NT2/D1 (cell line): ENCODE measurements at regions not wholly inside any gene's neighbourhood (a gene's known extent, or its start where the extent isn't known, plus 50 kb on each side); places are given as distances from the start of the nearest gene placed in this dataset.

Experiments used
- YY1 ChIP-seq: IDR thresholded peaks from 2 replicates; pipeline ENCODE4 v1.6.1; 2011; ENCODE audit not compliant: insufficient read length, insufficient read depth
- ZNF274 ChIP-seq: IDR thresholded peaks from 2 replicates; pipeline ENCODE4 v1.6.1; 2011; ENCODE audit warnings: mild to moderate bottlenecking, low read depth, low read length

DNA sequence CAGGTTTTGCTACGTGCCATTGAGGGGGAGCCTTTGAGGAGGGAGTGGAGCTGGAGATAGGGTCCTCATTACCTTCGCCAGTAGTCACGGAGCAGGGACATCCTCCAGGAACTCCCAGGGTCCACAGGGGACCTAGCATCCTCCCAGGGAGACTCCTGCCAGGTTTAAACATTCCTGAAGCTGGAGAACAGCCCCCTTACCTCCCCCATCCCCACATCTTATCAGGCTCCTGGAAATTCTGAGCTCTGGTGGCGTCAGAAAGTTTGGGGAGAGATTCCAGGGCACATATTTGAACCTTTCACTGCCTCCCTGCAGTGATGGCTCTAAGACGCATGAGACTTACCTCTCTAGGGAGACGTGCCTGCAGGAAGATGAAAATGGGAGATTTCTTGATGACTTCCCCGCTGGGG is 192.3 kb upstream of the GSC start:
- TF ChIP-seq ZNF274 (no peak), YY1 (no peak)
